BLaER1 treated with 17β-estradiol and CSF1 and Interleukin-3, amounts not matched to agents 10 nM and 100 nM (cell line): ENCODE measurements at regions not wholly inside any gene's neighbourhood (a gene's known extent, or its start where the extent isn't known, plus 50 kb on each side); places are given as distances from the start of the nearest gene placed in this dataset.

Experiments used
- H3K27ac ChIP-seq, 11 experiments: shearing (Covaris generic); formaldehyde crosslinking; 2 replicates each; pipeline ENCODE4 v1.8.1; 2022
- H3K27me3 ChIP-seq, 11 experiments: shearing (Covaris generic); formaldehyde crosslinking; 2 replicates each; pipeline ENCODE4 v1.8.1; 2022
- H3K36me3 ChIP-seq, 11 experiments: shearing (Covaris generic); formaldehyde crosslinking; 2 replicates each; pipeline ENCODE4 v1.8.1; 2022
- H3K4me1 ChIP-seq, 10 experiments: shearing (Covaris generic); formaldehyde crosslinking; 2 replicates each; pipeline ENCODE4 v1.8.1; 2022
- H3K4me2 ChIP-seq, 11 experiments: shearing (Covaris generic); formaldehyde crosslinking; 2 replicates each; pipeline ENCODE4 v1.8.1; 2022
- H3K4me3 ChIP-seq, 10 experiments: shearing (Covaris generic); formaldehyde crosslinking; 2 replicates each; pipeline ENCODE4 v1.8.1; 2022
- H3K9ac ChIP-seq, 11 experiments: shearing (Covaris generic); formaldehyde crosslinking; 2 replicates each; pipeline ENCODE4 v1.8.1; 2022
- H3K9me3 ChIP-seq, 11 experiments: shearing (Covaris generic); formaldehyde crosslinking; replicated peaks in 1 of 11; 2 replicates each; pipeline ENCODE4 v1.8.1; 2022
- H4K20me1 ChIP-seq, 11 experiments: shearing (Covaris generic); formaldehyde crosslinking; 2 replicates each; pipeline ENCODE4 v1.8.1; 2022
- Cebpa-rat ChIP-seq, 11 experiments: shearing (Covaris generic); IDR thresholded peaks; 2 replicates each; pipeline ENCODE4 v1.8.1; 2022

DNA sequence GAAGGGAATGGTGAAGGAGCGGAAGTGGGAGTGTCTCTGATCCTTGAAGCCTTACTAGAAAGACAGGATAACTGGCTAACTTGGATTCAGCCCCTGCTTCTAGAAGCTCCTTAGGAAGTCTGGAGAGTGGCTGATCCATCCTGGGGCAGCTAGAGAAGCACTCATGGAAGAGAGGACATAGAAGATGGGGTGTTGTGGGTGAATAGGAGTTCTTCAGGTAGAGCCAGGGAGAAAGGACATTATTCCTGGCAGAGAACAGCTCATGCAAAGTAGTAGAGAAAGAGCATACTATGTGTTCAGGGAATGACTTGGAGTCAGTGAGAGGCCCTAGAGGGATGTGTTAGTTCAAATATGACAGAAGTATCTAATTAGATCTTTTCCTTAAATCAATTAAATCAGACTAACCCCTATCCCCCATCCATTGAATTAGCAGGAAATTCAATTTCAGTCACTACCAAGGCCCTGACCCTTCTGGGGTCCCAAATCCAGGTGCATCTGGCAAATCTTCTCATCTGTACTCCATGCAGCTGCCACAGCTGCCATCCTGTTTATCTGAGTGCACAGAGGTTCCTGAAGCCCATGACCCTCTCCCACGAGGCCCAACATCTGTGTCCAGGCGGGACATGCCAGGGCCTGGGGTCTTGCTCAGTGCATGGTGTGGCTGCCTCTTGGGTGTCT is 130.7 kb downstream of the DHX35 start:
- H3K4me2 ChIP-seq, result no peak overlapping the region
- no peak overlapping the region for H3K27ac ChIP-seq
- H3K4me1 ChIP-seq, result peaks cover 0 to 4% (median 0%) of the 10 kb centered on the region in 10 experiments; a peak in 3 of 20 replicates
- no peaks in the 10 kb centered on the region for H3K36me3 ChIP-seq
- H4K20me1 ChIP-seq, result no peaks in the 10 kb centered on the region
- no peak overlapping the region for H3K4me3 ChIP-seq
- H3K9me3 ChIP-seq, result no peaks in the 10 kb centered on the region
- no peak overlapping the region for H3K9ac ChIP-seq
- no peak for TF ChIP-seq Cebpa-rat (IDR thresholded peaks at IDR 0.05)
- H3K27me3 ChIP-seq, result no peaks in the 10 kb centered on the region

GRCh38 chr20:39090906-39091305 is 128.8 kb downstream of the DHX35 start:
- H3K4me1 ChIP-seq, result no peaks in the 10 kb centered on the region; a peak in 1 of 20 replicates
- TF ChIP-seq Cebpa-rat (IDR thresholded peaks at IDR 0.05), result no peak

DNA sequence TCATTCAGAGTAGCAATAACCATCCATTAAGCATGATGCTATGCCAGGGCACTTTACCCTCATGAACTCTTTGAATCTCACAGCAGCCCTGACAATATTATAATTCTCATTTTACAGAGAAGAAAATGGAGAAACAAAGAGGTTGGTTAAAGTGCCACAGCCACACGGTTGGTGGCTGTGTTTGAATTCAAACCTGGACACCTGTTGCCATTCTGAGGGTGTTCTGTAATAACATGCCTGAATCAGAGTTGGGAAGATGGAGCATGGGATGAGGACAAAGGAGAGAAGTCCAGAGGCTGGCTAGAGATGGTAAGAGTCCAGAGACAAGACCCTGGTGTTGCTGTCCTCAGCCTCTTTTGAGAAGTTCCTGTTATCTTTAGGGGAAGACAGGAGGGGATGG is 127.7 kb downstream of the DHX35 start:
- H3K36me3 ChIP-seq, result no peaks in the 10 kb centered on the region
- TF ChIP-seq Cebpa-rat (IDR thresholded peaks at IDR 0.05), result no peak
- no peak overlapping the region for H3K9ac ChIP-seq
- H3K4me3 ChIP-seq, result no peak overlapping the region
- H3K4me2 ChIP-seq, result no peak overlapping the region
- H3K27me3 ChIP-seq, result no peaks in the 10 kb centered on the region
- peaks cover 8 to 17% (median 13%) of the 10 kb centered on the region in 11 experiments; a peak in 19 of 22 replicates for H3K9me3 ChIP-seq
- no peaks in the 10 kb centered on the region; a peak in 1 of 20 replicates for H3K4me1 ChIP-seq
- H3K27ac ChIP-seq, result no peak overlapping the region
- no peaks in the 10 kb centered on the region for H4K20me1 ChIP-seq

More at GRCh38 chr20:39090906-39091305, 128.8 kb downstream of the DHX35 start:
- H4K20me1 ChIP-seq, result no peaks in the 10 kb centered on the region
- no peak overlapping the region for H3K9ac ChIP-seq
- no peak overlapping the region for H3K4me2 ChIP-seq
- H3K36me3 ChIP-seq, result no peaks in the 10 kb centered on the region
- H3K27ac ChIP-seq, result no peak overlapping the region
- H3K27me3 ChIP-seq, result no peaks in the 10 kb centered on the region
- no peak overlapping the region for H3K4me3 ChIP-seq
- H3K9me3 ChIP-seq, result peaks cover 2 to 9% (median 5%) of the 10 kb centered on the region in 11 experiments; a peak in 17 of 22 replicates
